MM.1S (cell line): ENCODE measurements at regions not wholly inside any gene's neighbourhood (a gene's known extent, or its start where the extent isn't known, plus 50 kb on each side); places are given as distances from the start of the nearest gene placed in this dataset.

Experiments used
- DNase-seq: peaks from one replicate; pipeline ENCODE4 v3.0.0-alpha.2; 2015
- H2AFZ ChIP-seq: fragments of 300-600 bp; sonication (generic); 2 replicates; pipeline ENCODE4 v1.6.0; 2016; ENCODE audit warnings: antibody characterized with exemption, low read length
- H3F3A ChIP-seq: fragments of 300-600 bp; sonication (generic); 2 replicates; pipeline ENCODE4 v1.6.1; 2016; ENCODE audit warnings: mild to moderate bottlenecking, antibody characterized with exemption, low read length, moderate library complexity, mixed read lengths; ENCODE audit not compliant: insufficient read depth
- H3K27ac ChIP-seq: fragments of 300-600 bp; sonication (generic); 2 replicates; pipeline ENCODE4 v1.5.1; 2016; ENCODE audit warnings: mild to moderate bottlenecking, low read length
- H3K27me3 ChIP-seq: fragments of 300-600 bp; sonication (generic); replicated peaks from 2 replicates; pipeline ENCODE4 v1.6.0; 2016; ENCODE audit warnings: low read length; ENCODE audit not compliant: insufficient read depth
- H3K36me3 ChIP-seq: fragments of 300-600 bp; sonication (generic); replicated peaks from 2 replicates; pipeline ENCODE4 v1.6.1; 2016; ENCODE audit warnings: mild to moderate bottlenecking, low read length, mixed read lengths; ENCODE audit not compliant: insufficient read depth
- H3K4me1 ChIP-seq: fragments of 300-600 bp; sonication (generic); 2 replicates; pipeline ENCODE4 v1.6.1; 2016; ENCODE audit warnings: low read length, mixed read lengths
- H3K4me2 ChIP-seq: fragments of 300-600 bp; sonication (generic); 2 replicates; pipeline ENCODE4 v1.6.0; 2016; ENCODE audit warnings: low read depth, low read length
- H3K4me3 ChIP-seq: fragments of 300-600 bp; sonication (generic); 2 replicates; pipeline ENCODE4 v1.5.1; 2016; ENCODE audit warnings: low read length, mixed read lengths
- H3K79me2 ChIP-seq: fragments of 300-600 bp; sonication (generic); 2 replicates; pipeline ENCODE4 v1.6.1; 2016; ENCODE audit warnings: mixed run types, low read length, mixed read lengths
- H3K9ac ChIP-seq: fragments of 300-600 bp; sonication (generic); 2 replicates; pipeline ENCODE4 v1.6.1; 2016; ENCODE audit warnings: low read length, mixed read lengths
- H3K9me2 ChIP-seq: fragments of 300-600 bp; sonication (generic); replicated peaks from 2 replicates; pipeline ENCODE4 v1.6.1; 2016; ENCODE audit warnings: mild to moderate bottlenecking, low read length, mixed read lengths; ENCODE audit not compliant: insufficient read depth
- H3K9me3 ChIP-seq: fragments of 300-600 bp; sonication (generic); replicated peaks from 2 replicates; pipeline ENCODE4 v1.6.1; 2016; ENCODE audit warnings: mild to moderate bottlenecking, low read length, mixed read lengths; ENCODE audit not compliant: insufficient read depth
- H4K20me1 ChIP-seq: fragments of 300-600 bp; sonication (generic); 2 replicates; pipeline ENCODE4 v1.6.1; 2016; ENCODE audit warnings: mild to moderate bottlenecking, low read length, moderate library complexity, mixed read lengths; ENCODE audit not compliant: insufficient read depth
- CTCF ChIP-seq: fragments of 300-600 bp; sonication (generic); IDR thresholded peaks from 2 replicates; pipeline ENCODE4 v1.5.1; 2016; ENCODE audit warnings: antibody characterized with exemption, low read length, mixed read lengths
- EZH2 ChIP-seq: fragments of 300-600 bp; sonication (generic); optimal IDR thresholded peaks from 2 replicates; pipeline ENCODE3; 2017; ENCODE audit warnings: low read depth, mild to moderate bottlenecking, antibody characterized with exemption, low read length, mixed read lengths
- EZH2phosphoT487 ChIP-seq: fragments of 300-600 bp; sonication (generic); IDR thresholded peaks from 2 replicates; pipeline ENCODE4 v1.6.1; 2018; ENCODE audit warnings: antibody characterized with exemption, low read length

- Histone ChIP-seq H3F3A (no peaks in the 10 kb centered on the region), H3K4me2 (no peak overlapping the region), H3K79me2 (no peaks in the 10 kb centered on the region), H3K27ac (no peak overlapping the region), H4K20me1 (no peaks in the 10 kb centered on the region), H3K9me3 (no peaks in the 10 kb centered on the region), H2AFZ (no peak overlapping the region), H3K4me3 (no peak overlapping the region), H3K36me3 (no peaks in the 10 kb centered on the region), H3K4me1 (no peaks in the 10 kb centered on the region), H3K27me3 (no peaks in the 10 kb centered on the region), H3K9ac (no peak overlapping the region), H3K9me2 (no peaks in the 10 kb centered on the region)
- no peak for DNase-seq
- no peak for TF ChIP-seq EZH2phosphoT487
- TF ChIP-seq CTCF = no peak
- TF ChIP-seq EZH2 = no peak
Measured at GRCh38 chr9:75389101-75389500, 300.8 kb downstream of the OSTF1 start.

- no peak overlapping the region for H2AFZ ChIP-seq
- no peak overlapping the region for H3K9ac ChIP-seq
- DNase-seq = no peak
- H3F3A ChIP-seq = no peaks in the 10 kb centered on the region
- no peak overlapping the region for H3K4me2 ChIP-seq
- H3K9me2 ChIP-seq = no peaks in the 10 kb centered on the region
- no peaks in the 10 kb centered on the region for H3K36me3 ChIP-seq
- no peaks in the 10 kb centered on the region for H4K20me1 ChIP-seq
- H3K79me2 ChIP-seq = no peaks in the 10 kb centered on the region
- no peaks in the 10 kb centered on the region for H3K27me3 ChIP-seq
- no peak for TF ChIP-seq EZH2phosphoT487
- TF ChIP-seq CTCF = no peak
- no peak for TF ChIP-seq EZH2
- H3K4me1 ChIP-seq = no peaks in the 10 kb centered on the region
- H3K9me3 ChIP-seq = no peaks in the 10 kb centered on the region
- no peak overlapping the region for H3K4me3 ChIP-seq
- no peak overlapping the region for H3K27ac ChIP-seq
Measured at GRCh38 chr9:75390951-75391350, 302.6 kb downstream of the OSTF1 start.

- Histone ChIP-seq H3K9me3 (no peaks in the 10 kb centered on the region), H3K36me3 (no peaks in the 10 kb centered on the region), H2AFZ (no peak overlapping the region), H3F3A (no peaks in the 10 kb centered on the region), H4K20me1 (no peaks in the 10 kb centered on the region), H3K4me3 (no peak overlapping the region), H3K9ac (no peak overlapping the region), H3K4me1 (no peaks in the 10 kb centered on the region), H3K4me2 (no peak overlapping the region), H3K9me2 (no peaks in the 10 kb centered on the region), H3K27ac (no peak overlapping the region), H3K79me2 (no peaks in the 10 kb centered on the region), H3K27me3 (no peaks in the 10 kb centered on the region)
- DNase-seq = no peak
- TF ChIP-seq EZH2phosphoT487 (no peak), EZH2 (no peak), CTCF (no peak)
Measured at GRCh38 chr9:75391497-75391896, 303.2 kb downstream of the OSTF1 start.
